ENCODE measurements at regions not wholly inside any gene's neighbourhood (a gene's known extent, or its start where the extent isn't known, plus 50 kb on each side); places are given as distances from the start of the nearest gene placed in this dataset.
"Not testable (repeated sequence)": the region's sequence is repeated elsewhere in the genome, so short reads cannot be mapped to it uniquely, and the experiment has no call there.

DNA sequence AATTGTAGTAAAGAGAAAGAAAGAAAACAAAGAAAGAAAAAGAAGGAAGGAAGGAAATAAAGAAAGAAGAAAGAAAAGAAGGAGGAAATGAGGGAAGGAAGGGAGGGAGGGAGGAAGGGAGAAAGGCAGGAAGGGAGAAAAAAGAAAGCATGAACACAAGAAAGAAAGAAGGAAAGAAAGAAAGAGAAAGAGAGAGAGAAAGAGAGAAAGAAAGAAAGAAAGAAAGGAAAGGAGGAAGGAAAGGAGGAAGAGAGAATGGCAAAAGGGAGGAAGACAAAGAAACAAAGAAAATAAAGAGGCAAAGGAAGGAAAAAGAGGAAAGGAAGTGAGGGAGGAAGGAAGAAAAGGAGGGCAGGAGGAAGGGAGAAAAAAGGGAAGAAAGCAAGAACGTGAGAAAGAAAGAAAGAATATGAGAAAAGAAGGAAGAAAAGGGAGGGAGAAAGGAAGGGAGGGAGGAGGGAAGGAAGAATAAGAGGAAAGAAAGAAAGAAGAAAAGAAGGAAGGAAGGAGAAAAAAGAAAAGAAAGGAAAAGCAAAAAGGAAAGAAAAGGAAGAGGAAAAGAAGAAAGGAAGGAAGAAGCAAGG is 2775.4 kb downstream of the RPIA start:
- TF ChIP-seq, protein P1, sequence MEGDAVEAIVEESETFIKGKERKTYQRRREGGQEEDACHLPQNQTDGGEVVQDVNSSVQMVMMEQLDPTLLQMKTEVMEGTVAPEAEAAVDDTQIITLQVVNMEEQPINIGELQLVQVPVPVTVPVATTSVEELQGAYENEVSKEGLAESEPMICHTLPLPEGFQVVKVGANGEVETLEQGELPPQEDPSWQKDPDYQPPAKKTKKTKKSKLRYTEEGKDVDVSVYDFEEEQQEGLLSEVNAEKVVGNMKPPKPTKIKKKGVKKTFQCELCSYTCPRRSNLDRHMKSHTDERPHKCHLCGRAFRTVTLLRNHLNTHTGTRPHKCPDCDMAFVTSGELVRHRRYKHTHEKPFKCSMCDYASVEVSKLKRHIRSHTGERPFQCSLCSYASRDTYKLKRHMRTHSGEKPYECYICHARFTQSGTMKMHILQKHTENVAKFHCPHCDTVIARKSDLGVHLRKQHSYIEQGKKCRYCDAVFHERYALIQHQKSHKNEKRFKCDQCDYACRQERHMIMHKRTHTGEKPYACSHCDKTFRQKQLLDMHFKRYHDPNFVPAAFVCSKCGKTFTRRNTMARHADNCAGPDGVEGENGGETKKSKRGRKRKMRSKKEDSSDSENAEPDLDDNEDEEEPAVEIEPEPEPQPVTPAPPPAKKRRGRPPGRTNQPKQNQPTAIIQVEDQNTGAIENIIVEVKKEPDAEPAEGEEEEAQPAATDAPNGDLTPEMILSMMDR (IDR thresholded peaks at IDR 0.05), result not testable (repeated sequence)
- not testable (repeated sequence) for TF ChIP-seq POLR2AphosphoS5 (IDR thresholded peaks at IDR 0.05); EP300 (IDR thresholded peaks at IDR 0.05; ENCODE audit: low read depth)

Measured in transverse colon (tissue), 4 donors.